Osteoblast (primary cell): ENCODE measurements at regions not wholly inside any gene's neighbourhood (a gene's known extent, or its start where the extent isn't known, plus 50 kb on each side); places are given as distances from the start of the nearest gene placed in this dataset.

Source experiments
- DNase-seq: peaks from one replicate; pipeline ENCODE4 v3.0.0; 2011; ENCODE audit warnings: low spot score, mixed read lengths; ENCODE audit not compliant: insufficient read length; ENCODE audit errors: missing footprints
- H2AFZ ChIP-seq: 2 replicates; pipeline ENCODE4 v1.6.0; 2011; ENCODE audit warnings: mild to moderate bottlenecking, low read length
- H3K27ac ChIP-seq: 2 replicates; pipeline ENCODE4 v1.5.1; 2011; ENCODE audit warnings: mild to moderate bottlenecking, low read depth, low read length, moderate library complexity
- H3K27me3 ChIP-seq: 2 replicates; pipeline ENCODE4 v1.6.0; 2012; ENCODE audit warnings: mild to moderate bottlenecking, control low read depth, inconsistent platforms, low read length, moderate library complexity; ENCODE audit not compliant: insufficient read depth
- H3K36me3 ChIP-seq: 2 replicates; pipeline ENCODE4 v1.5.1; 2011; ENCODE audit warnings: mild to moderate bottlenecking, low read length, control low read depth, moderate library complexity; ENCODE audit not compliant: insufficient read depth
- H3K4me1 ChIP-seq: 2 replicates; pipeline ENCODE4 v1.5.1; 2011; ENCODE audit warnings: mild to moderate bottlenecking, low read length, control low read depth, moderate library complexity; ENCODE audit not compliant: insufficient read depth
- H3K4me2 ChIP-seq: 2 replicates; pipeline ENCODE4 v1.6.0; 2011; ENCODE audit warnings: mild to moderate bottlenecking, low read length; ENCODE audit not compliant: insufficient read depth
- H3K4me3 ChIP-seq: fragments of 200-600 bp; sonication (generic); 3 replicates; pipeline ENCODE4 v1.5.1; 2012; ENCODE audit warnings: mild to moderate bottlenecking, low read length, inconsistent platforms; ENCODE audit not compliant: insufficient read depth
- H3K79me2 ChIP-seq: 2 replicates; pipeline ENCODE4 v1.6.0; 2012; ENCODE audit warnings: mild to moderate bottlenecking, low read length, control low read depth, inconsistent platforms; ENCODE audit not compliant: insufficient read depth
- H3K9me3 ChIP-seq: 2 replicates; pipeline ENCODE4 v1.5.1; 2011; ENCODE audit warnings: low read depth, low read length, control low read depth
- H4K20me1 ChIP-seq: 2 replicates; pipeline ENCODE4 v1.6.0; 2012; ENCODE audit warnings: mild to moderate bottlenecking, low read length, control low read depth; ENCODE audit not compliant: insufficient read depth
- TF ChIP-seq, protein P1 (sequence below): IDR thresholded peaks from 2 replicates; pipeline ENCODE4 v1.5.1; 2011; ENCODE audit warnings: mild to moderate bottlenecking, low read depth, low read length, moderate library complexity; ENCODE audit errors: extremely low read depth

DNA sequence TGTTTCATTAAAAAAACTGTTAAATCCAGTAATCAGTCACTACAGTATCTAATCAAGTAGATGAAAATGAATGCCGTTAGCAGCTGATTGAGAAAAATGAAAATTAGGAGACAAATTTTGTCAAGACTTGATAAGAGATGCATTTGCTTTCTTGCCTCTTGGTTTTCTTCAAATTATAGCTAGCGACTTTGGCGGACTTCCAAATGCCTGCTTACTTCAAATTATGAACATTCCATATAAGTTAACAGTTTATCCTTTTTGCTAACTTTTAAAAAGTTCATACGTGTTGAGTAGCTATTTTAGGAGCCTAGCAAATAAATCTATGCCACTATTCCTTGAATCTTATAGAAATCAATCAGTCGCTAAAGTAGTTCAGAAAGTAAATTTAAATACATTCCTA lies 58.8 kb downstream of the PPP4R3C start:
- Histone ChIP-seq H3K4me3 (no peak overlapping the region), H2AFZ (no peak overlapping the region), H4K20me1 (no peaks in the 10 kb centered on the region), H3K4me1 (no peaks in the 10 kb centered on the region), H3K4me2 (no peak overlapping the region), H3K9me3 (no peaks in the 10 kb centered on the region), H3K27ac (no peak overlapping the region), H3K27me3 (no peaks in the 10 kb centered on the region), H3K36me3 (no peaks in the 10 kb centered on the region), H3K79me2 (no peaks in the 10 kb centered on the region)
- TF ChIP-seq, protein P1, sequence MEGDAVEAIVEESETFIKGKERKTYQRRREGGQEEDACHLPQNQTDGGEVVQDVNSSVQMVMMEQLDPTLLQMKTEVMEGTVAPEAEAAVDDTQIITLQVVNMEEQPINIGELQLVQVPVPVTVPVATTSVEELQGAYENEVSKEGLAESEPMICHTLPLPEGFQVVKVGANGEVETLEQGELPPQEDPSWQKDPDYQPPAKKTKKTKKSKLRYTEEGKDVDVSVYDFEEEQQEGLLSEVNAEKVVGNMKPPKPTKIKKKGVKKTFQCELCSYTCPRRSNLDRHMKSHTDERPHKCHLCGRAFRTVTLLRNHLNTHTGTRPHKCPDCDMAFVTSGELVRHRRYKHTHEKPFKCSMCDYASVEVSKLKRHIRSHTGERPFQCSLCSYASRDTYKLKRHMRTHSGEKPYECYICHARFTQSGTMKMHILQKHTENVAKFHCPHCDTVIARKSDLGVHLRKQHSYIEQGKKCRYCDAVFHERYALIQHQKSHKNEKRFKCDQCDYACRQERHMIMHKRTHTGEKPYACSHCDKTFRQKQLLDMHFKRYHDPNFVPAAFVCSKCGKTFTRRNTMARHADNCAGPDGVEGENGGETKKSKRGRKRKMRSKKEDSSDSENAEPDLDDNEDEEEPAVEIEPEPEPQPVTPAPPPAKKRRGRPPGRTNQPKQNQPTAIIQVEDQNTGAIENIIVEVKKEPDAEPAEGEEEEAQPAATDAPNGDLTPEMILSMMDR = no peak
- DNase-seq = no peak

DNA sequence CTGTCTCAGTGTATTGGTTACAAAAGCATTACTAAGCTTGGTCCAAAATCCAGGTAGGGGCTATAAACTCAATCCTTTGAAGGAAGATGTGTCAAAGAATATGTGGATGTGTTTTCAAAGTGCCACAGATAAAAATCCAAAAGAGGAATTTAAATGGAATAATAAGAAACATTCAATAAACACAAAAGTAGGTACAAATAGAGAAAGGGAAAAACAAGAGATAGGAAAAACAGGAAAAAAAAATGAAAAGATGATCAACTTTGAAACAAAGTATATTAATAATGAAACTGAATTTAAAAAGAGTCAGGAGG lies 64.0 kb downstream of the PPP4R3C start:
- Histone ChIP-seq H2AFZ (no peak overlapping the region), H4K20me1 (no peaks in the 10 kb centered on the region), H3K27me3 (no peaks in the 10 kb centered on the region), H3K9me3 (no peaks in the 10 kb centered on the region), H3K4me1 (no peaks in the 10 kb centered on the region), H3K4me2 (no peak overlapping the region), H3K36me3 (no peaks in the 10 kb centered on the region), H3K79me2 (no peaks in the 10 kb centered on the region), H3K27ac (no peak overlapping the region), H3K4me3 (no peak overlapping the region)
- TF ChIP-seq, protein P1 = no peak
- DNase-seq = no peak

DNA sequence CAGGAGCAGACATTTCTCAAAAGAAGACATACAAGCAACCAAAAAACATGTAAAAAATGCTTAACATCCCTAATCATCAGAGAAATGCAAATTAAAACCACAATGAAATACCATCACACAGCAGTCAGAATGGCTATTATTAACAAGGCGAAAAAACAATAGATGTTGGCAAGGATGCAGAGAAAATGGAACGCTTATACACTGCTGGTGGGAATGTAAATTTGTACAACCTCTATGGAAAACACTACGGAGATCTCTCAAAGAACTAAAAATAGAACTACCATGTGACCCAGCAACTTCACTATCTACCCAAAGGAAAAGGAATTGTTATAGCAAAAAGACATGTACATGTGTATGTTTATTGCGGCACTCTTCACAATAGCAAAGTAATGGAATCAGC lies 71.5 kb downstream of the PPP4R3C start:
- Histone ChIP-seq H3K27me3 (no peaks in the 10 kb centered on the region), H4K20me1 (no peaks in the 10 kb centered on the region), H3K4me3 (no peak overlapping the region), H3K4me1 (no peaks in the 10 kb centered on the region), H2AFZ (no peak overlapping the region), H3K9me3 (no peaks in the 10 kb centered on the region), H3K4me2 (no peak overlapping the region), H3K36me3 (no peaks in the 10 kb centered on the region), H3K27ac (no peak overlapping the region), H3K79me2 (no peaks in the 10 kb centered on the region)
- TF ChIP-seq, protein P1 = no peak
- no peak for DNase-seq

DNA sequence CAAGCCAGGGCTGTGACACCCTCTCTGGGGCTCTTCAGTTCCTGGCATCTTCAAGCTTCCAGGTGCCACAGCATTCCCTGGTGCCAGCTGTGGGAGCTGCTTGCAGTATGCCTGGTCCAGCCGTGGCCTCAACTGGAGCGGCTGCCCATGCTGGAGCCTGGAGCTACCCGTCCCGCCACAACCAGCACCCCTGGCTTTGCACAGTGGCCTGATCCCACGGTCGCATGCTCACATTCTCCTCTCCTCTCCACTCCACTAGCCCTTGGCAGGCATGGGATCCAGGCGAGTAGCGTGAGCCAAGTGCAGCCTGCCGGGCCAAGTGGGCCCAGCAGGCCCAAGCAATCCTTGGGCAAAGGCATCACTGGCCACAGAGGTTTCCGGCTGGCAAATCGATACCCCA lies 81.7 kb downstream of the PPP4R3C start:
- H2AFZ ChIP-seq = no peak overlapping the region
- no peak overlapping the region for H3K27ac ChIP-seq
- no peaks in the 10 kb centered on the region for H3K79me2 ChIP-seq
- no peaks in the 10 kb centered on the region for H3K27me3 ChIP-seq
- DNase-seq = no peak
- no peaks in the 10 kb centered on the region for H3K36me3 ChIP-seq
- no peak overlapping the region for H3K4me3 ChIP-seq
- no peaks in the 10 kb centered on the region for H3K4me1 ChIP-seq
- no peaks in the 10 kb centered on the region for H3K9me3 ChIP-seq
- TF ChIP-seq, protein P1 = no peak
- H4K20me1 ChIP-seq = no peaks in the 10 kb centered on the region
- H3K4me2 ChIP-seq = no peak overlapping the region
